ENCODE measurements at regions not wholly inside any gene's neighbourhood (a gene's known extent, or its start where the extent isn't known, plus 50 kb on each side); places are given as distances from the start of the nearest gene placed in this dataset.
"Not testable (repeated sequence)": the region's sequence is repeated elsewhere in the genome, so short reads cannot be mapped to it uniquely, and the experiment has no call there.

- intact Hi-C loops (cut with DNase I): no loop called here
- 38 to 43% methylated on average over 1 of the region's 1 CpG for WGBS, 2 donors
Observed at GRCh38 chr13:103607995-103608394, 541.8 kb upstream of the SLC10A2 start.

GRCh38 chr13:103605546-103606326 is 539.5 kb upstream of the SLC10A2 start:
- intact Hi-C loops (cut with DNase I): no loop called here
- no peak overlapping the region for H3K4me3 ChIP-seq (replicated peaks in 1 of 3)
- H3K27me3 ChIP-seq: no peaks in the 10 kb centered on the region
- no peaks in the 10 kb centered on the region for H3K36me3 ChIP-seq
- no peak for DNase-seq
- no peak overlapping the region for H3K27ac ChIP-seq
- no peak for TF ChIP-seq POLR2A (IDR thresholded peaks at IDR 0.05)
- no peak for TF ChIP-seq CTCF (IDR thresholded peaks at IDR 0.05)
- no peaks in the 10 kb centered on the region for H3K4me1 ChIP-seq
- 85 to 96% methylated on average over 8 to 15 of the region's 16 CpGs for WGBS, 2 donors
- no peaks in the 10 kb centered on the region for H3K9me3 ChIP-seq

More at GRCh38 chr13:103607995-103608394, 541.8 kb upstream of the SLC10A2 start:
- no peaks in the 10 kb centered on the region for H3K4me1 ChIP-seq
- no peak overlapping the region for H3K27ac ChIP-seq
- H3K9me3 ChIP-seq: no peaks in the 10 kb centered on the region
- no peaks in the 10 kb centered on the region for H3K36me3 ChIP-seq
- no peak for DNase-seq
- TF ChIP-seq CTCF (IDR thresholded peaks at IDR 0.05): no peak
- no peaks in the 10 kb centered on the region for H3K27me3 ChIP-seq
- H3K4me3 ChIP-seq (replicated peaks in 1 of 3): no peak overlapping the region

- DNase-seq; H3K4me1 ChIP-seq; H3K4me3 ChIP-seq (replicated peaks in 1 of 3); H3K36me3 ChIP-seq; intact Hi-C loops (cut with DNase I); H3K27ac ChIP-seq; H3K9me3 ChIP-seq; H3K27me3 ChIP-seq: not testable (repeated sequence)
- 93 to 98% methylated on average over 23 to 24 of the region's 26 CpGs for WGBS, 2 donors
Observed at GRCh38 chr13:103599870-103600269, 533.7 kb upstream of the SLC10A2 start.

- intact Hi-C loops (cut with DNase I): no loop called here
- H3K4me3 ChIP-seq (replicated peaks in 1 of 3): no peak overlapping the region
- TF ChIP-seq POLR2A (IDR thresholded peaks at IDR 0.05): no peak
- no peak for TF ChIP-seq CTCF (IDR thresholded peaks at IDR 0.05)
- no peaks in the 10 kb centered on the region for H3K4me1 ChIP-seq
- H3K36me3 ChIP-seq: no peaks in the 10 kb centered on the region
- DNase-seq: no peak
- no peaks in the 10 kb centered on the region for H3K9me3 ChIP-seq
- no peak overlapping the region for H3K27ac ChIP-seq
- H3K27me3 ChIP-seq: no peaks in the 10 kb centered on the region
Observed at GRCh38 chr13:103598671-103599070, 532.5 kb upstream of the SLC10A2 start.

GRCh38 chr13:103573446-103573845 is 507.2 kb upstream of the SLC10A2 start:
- Histone ChIP-seq H3K27ac (no peak overlapping the region), H3K36me3 (no peaks in the 10 kb centered on the region), H3K4me3 (replicated peaks in 1 of 3) (no peak overlapping the region), H3K9me3 (no peaks in the 10 kb centered on the region), H3K4me1 (no peaks in the 10 kb centered on the region), H3K27me3 (no peaks in the 10 kb centered on the region)
- DNase-seq: no peak
- intact Hi-C loops (cut with DNase I): no loop called here
- TF ChIP-seq CTCF (IDR thresholded peaks at IDR 0.05) (no peak), POLR2A (IDR thresholded peaks at IDR 0.05) (no peak)
- 95 to 97% methylated on average over 4 of the region's 4 CpGs for WGBS, 2 donors

Measured in thyroid gland (tissue), 4 donors.